Calu3 (cell line): ENCODE measurements at regions not wholly inside any gene's neighbourhood (a gene's known extent, or its start where the extent isn't known, plus 50 kb on each side); places are given as distances from the start of the nearest gene placed in this dataset.

Experiments used
- BruUV-seq: library from RNA; stranded (reverse); fragments of 400-500 nt; replicated peaks from 2 replicates; lab custom pipeline; 2021; lab: Mats Ljungman, UMichigan
- CTCF ChIA-PET: fragments of 300-600 bp; sonication (Branson Sonifier 250); formaldehyde crosslinking; loops from one replicate; lab custom pipeline; 2022; ENCODE audit warnings: antibody characterized with exemption; lab: Charles Lee
- DNase-seq: peaks from one replicate; pipeline ENCODE4 v3.0.0; 2022
- H3K27ac Mint-ChIP-seq: one replicate; pipeline ENCODE4 v1.8.0; 2022; ENCODE audit warnings: mixed read lengths; ENCODE audit not compliant: unreplicated experiment
- H3K27me3 Mint-ChIP-seq: one replicate; pipeline ENCODE4 v1.8.0; 2022; ENCODE audit warnings: mixed read lengths; ENCODE audit not compliant: unreplicated experiment
- H3K36me3 Mint-ChIP-seq: one replicate; pipeline ENCODE4 v1.8.0; 2022; ENCODE audit warnings: mild to moderate bottlenecking, moderate library complexity, mixed read lengths; ENCODE audit not compliant: insufficient read depth, unreplicated experiment
- H3K4me1 Mint-ChIP-seq: one replicate; pipeline ENCODE4 v1.8.0; 2022; ENCODE audit warnings: mild to moderate bottlenecking, low read depth, mixed read lengths; ENCODE audit not compliant: unreplicated experiment
- H3K4me3 Mint-ChIP-seq: one replicate; pipeline ENCODE4 v1.8.0; 2022; ENCODE audit warnings: mild to moderate bottlenecking, low read depth, moderate library complexity, mixed read lengths; ENCODE audit not compliant: unreplicated experiment
- H3K9me3 Mint-ChIP-seq: one replicate; pipeline ENCODE4 v1.8.0; 2022; ENCODE audit warnings: low read depth, mixed read lengths; ENCODE audit not compliant: unreplicated experiment
- CTCF ChIP-seq: fragments of 200-600 bp; IDR thresholded peaks from one replicate; pipeline ENCODE4 v1.8.0; 2022; ENCODE audit warnings: antibody characterized with exemption; ENCODE audit not compliant: unreplicated experiment
- intact Hi-C: fragments of 100-400 bp; cut with micrococcal nuclease; formaldehyde crosslinking; loops from one replicate; pipeline ENCODE4 v1.10.0; 2022; ENCODE audit not compliant: unreplicated experiment

GRCh38 chr7:41093141-41093540 lies 609.7 kb downstream of the INHBA start:
- H3K27me3 Mint-ChIP-seq: no peaks in the 10 kb centered on the region
- TF ChIP-seq CTCF: no peak
- no TSS peak for BruUV-seq
- DNase-seq: no peak
- H3K36me3 Mint-ChIP-seq: no peaks in the 10 kb centered on the region
- H3K4me3 Mint-ChIP-seq: no peak overlapping the region
- peaks cover 5% of the 10 kb centered on the region for H3K9me3 Mint-ChIP-seq
- no peaks in the 10 kb centered on the region for H3K4me1 Mint-ChIP-seq
- CTCF ChIA-PET: no interaction called here
- no peak overlapping the region for H3K27ac Mint-ChIP-seq
- intact Hi-C loops: loop anchor here (5.0 kb wide), 1 partner anchor 426 kb away; no protein-coding TSS in a partner anchor

- no peak overlapping the region for H3K4me3 Mint-ChIP-seq
- CTCF ChIA-PET: interaction anchor here (0.6 kb wide), 1 partner anchor 972 kb away, joined by 4 read pairs; no protein-coding TSS in a partner anchor
- no peak overlapping the region for H3K27ac Mint-ChIP-seq
- TF ChIP-seq CTCF: no peak
- H3K27me3 Mint-ChIP-seq: no peaks in the 10 kb centered on the region
- peaks cover 10% of the 10 kb centered on the region for H3K4me1 Mint-ChIP-seq
- no peaks in the 10 kb centered on the region for H3K36me3 Mint-ChIP-seq
- H3K9me3 Mint-ChIP-seq: peaks cover 5% of the 10 kb centered on the region
- no peak for DNase-seq
- intact Hi-C loops: no loop called here
- BruUV-seq: no TSS peak
Measured at GRCh38 chr7:41085244-41085643, 617.6 kb downstream of the INHBA start.

GRCh38 chr7:41084381-41084780 lies 618.5 kb downstream of the INHBA start:
- no peak overlapping the region for H3K27ac Mint-ChIP-seq
- H3K4me1 Mint-ChIP-seq: peaks cover 10% of the 10 kb centered on the region
- intact Hi-C loops: no loop called here
- CTCF ChIA-PET: interaction anchor here (0.8 kb wide), 1 partner anchor 259 kb away, joined by 5 read pairs; no protein-coding TSS in a partner anchor
- no peak for TF ChIP-seq CTCF
- peaks cover under 1% of the 10 kb centered on the region for H3K9me3 Mint-ChIP-seq
- no peaks in the 10 kb centered on the region for H3K36me3 Mint-ChIP-seq
- H3K4me3 Mint-ChIP-seq: no peak overlapping the region
- H3K27me3 Mint-ChIP-seq: no peaks in the 10 kb centered on the region
- DNase-seq: no peak
- no TSS peak for BruUV-seq

GRCh38 chr7:41069635-41070034 lies 633.3 kb downstream of the INHBA start:
- CTCF ChIA-PET: no interaction called here
- Mint-ChIP-seq H3K4me1 (peaks cover 17% of the 10 kb centered on the region), H3K4me3 (no peak overlapping the region), H3K27ac (no peak overlapping the region), H3K36me3 (no peaks in the 10 kb centered on the region), H3K9me3 (no peaks in the 10 kb centered on the region), H3K27me3 (no peaks in the 10 kb centered on the region)
- DNase-seq: no peak
- BruUV-seq: no TSS peak
- intact Hi-C loops: no loop called here
- TF ChIP-seq CTCF: no peak
